HEK293 (cell line): ENCODE measurements at regions not wholly inside any gene's neighbourhood (a gene's known extent, or its start where the extent isn't known, plus 50 kb on each side); places are given as distances from the start of the nearest gene placed in this dataset.

Experiments
- CTCF ChIA-PET: fragments of 350-600 bp; formaldehyde crosslinking; extraction: SDS; loops from one replicate; lab custom pipeline; 2021; ENCODE audit warnings: antibody characterized with exemption; lab: Yijun Ruan, JAX
- POLR2A ChIA-PET: fragments of 300-600 bp; formaldehyde crosslinking; extraction: SDS; loops from one replicate; lab custom pipeline; 2020; ENCODE audit warnings: antibody characterized with exemption, inconsistent platforms; lab: Yijun Ruan, JAX
- H3K27ac ChIP-seq: fragments of 200-500 bp; sonication (Bioruptor generic); 2 replicates; pipeline ENCODE4 v1.5.1; 2014; ENCODE audit warnings: low read depth, low read length, control low read depth, inconsistent platforms; ENCODE audit errors: extremely low read depth
- H3K36me3 ChIP-seq, 2 experiments: fragments of 200-500 bp in 1 of 2; sonication (Bioruptor generic) in 1 of 2; 1 replicate in 1 of 2; 2 replicates in 1 of 2; pipeline ENCODE4 v1.5.1; 2014 to 2017; ENCODE audit warnings: inconsistent platforms in 2 of 2, low read length in 2 of 2; ENCODE audit not compliant: control insufficient read depth in 2 of 2, insufficient read depth in 1 of 2
- H3K4me1 ChIP-seq: fragments of 200-500 bp; sonication (Bioruptor generic); 2 replicates; pipeline ENCODE4 v1.5.1; 2014; ENCODE audit warnings: mild to moderate bottlenecking, low read length, inconsistent platforms; ENCODE audit not compliant: control insufficient read depth, insufficient read depth
- H3K4me3 ChIP-seq: 2 replicates; pipeline ENCODE4 v1.5.1; 2011; ENCODE audit warnings: low read depth, mild to moderate bottlenecking, control low read depth, low read length, moderate library complexity
- H3K9me3 ChIP-seq: fragments of 200-500 bp; sonication (Bioruptor generic); 2 replicates; pipeline ENCODE4 v1.5.1; 2014; ENCODE audit warnings: low read depth, low read length, inconsistent platforms; ENCODE audit not compliant: control insufficient read depth, insufficient read depth
- GFI1B ChIP-seq: fragments of 450-650 bp; formaldehyde crosslinking; IDR thresholded peaks from 2 replicates; pipeline ENCODE4 v1.5.1; 2016; ENCODE audit warnings: missing biosample characterization, missing genetic modification characterization
- GLI4 ChIP-seq: fragments of 450-650 bp; formaldehyde crosslinking; IDR thresholded peaks from 2 replicates; pipeline ENCODE4 v1.5.1; 2016; ENCODE audit warnings: missing biosample characterization, missing genetic modification characterization
- GLIS1 ChIP-seq: fragments of 450-650 bp; formaldehyde crosslinking; IDR thresholded peaks from 2 replicates; pipeline ENCODE4 v1.5.1; 2016; ENCODE audit warnings: missing biosample characterization, missing genetic modification characterization
- HOXA7 ChIP-seq: sonication (generic); formaldehyde crosslinking; IDR thresholded peaks from 2 replicates; pipeline ENCODE4 v1.8.1; 2022; ENCODE audit warnings: missing genetic modification reagents, borderline replicate concordance
- SALL2 ChIP-seq: fragments of 450-650 bp; formaldehyde crosslinking; IDR thresholded peaks from 2 replicates; pipeline ENCODE4 v1.5.0; 2017; ENCODE audit warnings: missing biosample characterization, mild to moderate bottlenecking, missing genetic modification characterization, borderline replicate concordance
- TRIM28 ChIP-seq: IDR thresholded peaks from 2 replicates; pipeline ENCODE4 v1.6.1; 2011; ENCODE audit warnings: low read length, control low read depth, borderline replicate concordance
- ZBTB8A ChIP-seq: fragments of 450-650 bp; formaldehyde crosslinking; IDR thresholded peaks from 2 replicates; pipeline ENCODE4 v1.5.1; 2016; ENCODE audit warnings: missing biosample characterization, missing genetic modification characterization
- ZFHX2 ChIP-seq: fragments of 450-650 bp; formaldehyde crosslinking; conservative IDR thresholded peaks from 2 replicates; pipeline ENCODE4 v1.5.1; 2016; ENCODE audit warnings: missing biosample characterization, missing genetic modification characterization
- ZFP3 ChIP-seq: fragments of 450-650 bp; formaldehyde crosslinking; IDR thresholded peaks from 2 replicates; pipeline ENCODE4 v1.5.1; 2016; ENCODE audit warnings: low read depth, missing biosample characterization, missing genetic modification characterization
- ZIC2 ChIP-seq: fragments of 450-650 bp; formaldehyde crosslinking; IDR thresholded peaks from 2 replicates; pipeline ENCODE4 v1.5.1; 2016; ENCODE audit warnings: missing biosample characterization, missing genetic modification characterization
- ZNF175 ChIP-seq: fragments of 450-650 bp; formaldehyde crosslinking; IDR thresholded peaks from 2 replicates; pipeline ENCODE4 v1.5.1; 2016; ENCODE audit warnings: missing biosample characterization, missing genetic modification characterization
- ZNF184 ChIP-seq: fragments of 450-650 bp; IDR thresholded peaks from 2 replicates; pipeline ENCODE4 v1.5.1; 2018; ENCODE audit warnings: missing biosample characterization, mild to moderate bottlenecking, missing genetic modification characterization
- ZNF202 ChIP-seq: fragments of 450-650 bp; formaldehyde crosslinking; IDR thresholded peaks from 2 replicates; pipeline ENCODE4 v1.5.1; 2016; ENCODE audit warnings: missing biosample characterization, missing genetic modification characterization, borderline replicate concordance
- ZNF280D ChIP-seq: fragments of 450-650 bp; formaldehyde crosslinking; IDR thresholded peaks from 2 replicates; pipeline ENCODE4 v1.5.1; 2016; ENCODE audit warnings: missing biosample characterization, missing genetic modification characterization
- ZNF354C ChIP-seq: fragments of 450-650 bp; formaldehyde crosslinking; IDR thresholded peaks from 2 replicates; pipeline ENCODE4 v1.5.1; 2016; ENCODE audit warnings: missing biosample characterization, missing genetic modification characterization, low read depth, borderline replicate concordance
- ZNF362 ChIP-seq: fragments of 450-650 bp; formaldehyde crosslinking; IDR thresholded peaks from 2 replicates; pipeline ENCODE4 v1.5.1; 2016; ENCODE audit warnings: missing biosample characterization, missing genetic modification characterization
- ZNF366 ChIP-seq: fragments of 450-650 bp; formaldehyde crosslinking; conservative IDR thresholded peaks from 2 replicates; pipeline ENCODE4 v1.5.1; 2016; ENCODE audit warnings: missing biosample characterization, missing genetic modification characterization
- ZNF416 ChIP-seq: fragments of 450-650 bp; formaldehyde crosslinking; IDR thresholded peaks from 2 replicates; pipeline ENCODE4 v1.5.1; 2016; ENCODE audit warnings: missing biosample characterization, missing genetic modification characterization
- ZNF449 ChIP-seq: fragments of 450-650 bp; formaldehyde crosslinking; IDR thresholded peaks from 2 replicates; pipeline ENCODE4 v1.5.1; 2017; ENCODE audit warnings: missing biosample characterization, mild to moderate bottlenecking, missing genetic modification characterization, moderate library complexity
- ZNF514 ChIP-seq: fragments of 450-650 bp; formaldehyde crosslinking; IDR thresholded peaks from 2 replicates; pipeline ENCODE4 v1.5.1; 2016; ENCODE audit warnings: missing biosample characterization, missing genetic modification characterization
- ZNF560 ChIP-seq: fragments of 450-650 bp; formaldehyde crosslinking; IDR thresholded peaks from 2 replicates; pipeline ENCODE4 v1.5.1; 2017; ENCODE audit warnings: missing biosample characterization, missing genetic modification characterization, borderline replicate concordance
- ZNF561 ChIP-seq: fragments of 450-650 bp; IDR thresholded peaks from 2 replicates; pipeline ENCODE4 v1.5.1; 2018; ENCODE audit warnings: missing biosample characterization, missing genetic modification characterization, borderline replicate concordance
- ZNF580 ChIP-seq: fragments of 450-650 bp; formaldehyde crosslinking; IDR thresholded peaks from 2 replicates; pipeline ENCODE4 v1.5.1; 2016; ENCODE audit warnings: missing biosample characterization, missing genetic modification characterization
- ZNF585B ChIP-seq: fragments of 450-650 bp; formaldehyde crosslinking; IDR thresholded peaks from 2 replicates; pipeline ENCODE4 v1.5.1; 2016; ENCODE audit warnings: missing biosample characterization, missing genetic modification characterization
- ZNF645 ChIP-seq: fragments of 450-650 bp; formaldehyde crosslinking; IDR thresholded peaks from 2 replicates; pipeline ENCODE4; 2016; ENCODE audit warnings: missing biosample characterization, missing genetic modification characterization
- ZNF658 ChIP-seq: fragments of 450-650 bp; formaldehyde crosslinking; IDR thresholded peaks from 2 replicates; pipeline ENCODE4; 2016; ENCODE audit warnings: missing biosample characterization, missing genetic modification characterization
- ZNF660 ChIP-seq: fragments of 450-650 bp; IDR thresholded peaks from 2 replicates; pipeline ENCODE4 v1.5.1; 2018; ENCODE audit warnings: missing biosample characterization, mild to moderate bottlenecking, missing genetic modification characterization
- ZSCAN30 ChIP-seq: fragments of 450-650 bp; IDR thresholded peaks from 2 replicates; pipeline ENCODE4 v1.5.1; 2018; ENCODE audit warnings: missing biosample characterization, mild to moderate bottlenecking, missing genetic modification characterization, moderate library complexity
- ZSCAN5A ChIP-seq: fragments of 450-650 bp; formaldehyde crosslinking; IDR thresholded peaks from 2 replicates; pipeline ENCODE4 v1.5.1; 2016; ENCODE audit warnings: missing biosample characterization, missing genetic modification characterization

- no peaks in the 10 kb centered on the region for H3K9me3 ChIP-seq
- CTCF ChIA-PET = no interaction called here
Measured at GRCh38 chr10:78349165-78349516, 315.5 kb downstream of the RPS24 start.

GRCh38 chr10:78349911-78350663, 316.4 kb downstream of the RPS24 start:
- H3K4me1 ChIP-seq = no peaks in the 10 kb centered on the region
- TF ChIP-seq ZNF366 = no peak
- no peak for TF ChIP-seq ZNF660
- no peak for TF ChIP-seq GFI1B (tag by site-specific recombination)
- no peak for TF ChIP-seq ZNF184
- no peak for TF ChIP-seq ZNF561
- TF ChIP-seq ZNF362 (tag by site-specific recombination) = no peak
- TF ChIP-seq ZFHX2 (tag by site-specific recombination) = no peak
- no peak for TF ChIP-seq ZNF449 (tag by site-specific recombination)
- TF ChIP-seq ZNF645 = no peak
- no peak for TF ChIP-seq ZNF416 (tag by site-specific recombination)
- TF ChIP-seq ZIC2 = no peak

More at GRCh38 chr10:78349165-78349516, 315.5 kb downstream of the RPS24 start:
- H3K4me1 ChIP-seq = no peaks in the 10 kb centered on the region
- H3K4me3 ChIP-seq = no peak overlapping the region
- no peaks in the 10 kb centered on the region for H3K36me3 ChIP-seq
- no peak for TF ChIP-seq GLIS1 (tag by site-specific recombination)
- TF ChIP-seq ZSCAN5A = no peak
- TF ChIP-seq ZNF202 = no peak
- TF ChIP-seq TRIM28 = no peak
- TF ChIP-seq ZBTB8A (tag by site-specific recombination) = no peak
- TF ChIP-seq ZNF560 (tag by site-specific recombination) = no peak
- no peak for TF ChIP-seq ZNF658
- no peak for TF ChIP-seq ZNF585B (tag by site-specific recombination)
- TF ChIP-seq GLI4 (tag by site-specific recombination) = no peak
- no peak for TF ChIP-seq ZSCAN30 (tag by site-specific recombination)
- no peak for TF ChIP-seq ZNF354C (tag by site-specific recombination)
- TF ChIP-seq ZNF514 (tag by site-specific recombination) = no peak
- TF ChIP-seq ZFP3 (tag by site-specific recombination) = no peak
- no peak for TF ChIP-seq SALL2 (tag by site-specific recombination)
- TF ChIP-seq ZNF580 (tag by site-specific recombination) = no peak
- TF ChIP-seq HOXA7 (CRISPR knock-in tag) = no peak
- TF ChIP-seq ZNF175 (tag by site-specific recombination) = no peak
- TF ChIP-seq ZNF280D (tag by site-specific recombination) = no peak
- POLR2A ChIA-PET = no interaction called here
- no peak overlapping the region for H3K27ac ChIP-seq

More at GRCh38 chr10:78349911-78350663, 316.4 kb downstream of the RPS24 start:
- H3K4me3 ChIP-seq = no peak overlapping the region
- H3K27ac ChIP-seq = no peak overlapping the region
- CTCF ChIA-PET = interaction anchor here (0.7 to 0.9 kb wide), 2 partner anchors 10 to 14 kb away, joined by 3 to 4 read pairs; no protein-coding TSS in a partner anchor
- H3K9me3 ChIP-seq = no peaks in the 10 kb centered on the region
- POLR2A ChIA-PET = no interaction called here
- no peaks in the 10 kb centered on the region for H3K36me3 ChIP-seq
